HEK293 (cell line): ENCODE measurements at regions not wholly inside any gene's neighbourhood (a gene's known extent, or its start where the extent isn't known, plus 50 kb on each side); places are given as distances from the start of the nearest gene placed in this dataset.

Source experiments
- CTCF ChIA-PET: fragments of 350-600 bp; formaldehyde crosslinking; extraction: SDS; loops from one replicate; lab custom pipeline; 2021; ENCODE audit warnings: antibody characterized with exemption; lab: Yijun Ruan, JAX
- POLR2A ChIA-PET: fragments of 300-600 bp; formaldehyde crosslinking; extraction: SDS; loops from one replicate; lab custom pipeline; 2020; ENCODE audit warnings: antibody characterized with exemption, inconsistent platforms; lab: Yijun Ruan, JAX
- H3K27ac ChIP-seq: fragments of 200-500 bp; sonication (Bioruptor generic); 2 replicates; pipeline ENCODE4 v1.5.1; 2014; ENCODE audit warnings: low read depth, low read length, control low read depth, inconsistent platforms; ENCODE audit errors: extremely low read depth
- H3K36me3 ChIP-seq, 2 experiments: fragments of 200-500 bp in 1 of 2; sonication (Bioruptor generic) in 1 of 2; 1 replicate in 1 of 2; 2 replicates in 1 of 2; pipeline ENCODE4 v1.5.1; 2014 to 2017; ENCODE audit warnings: inconsistent platforms in 2 of 2, low read length in 2 of 2; ENCODE audit not compliant: control insufficient read depth in 2 of 2, insufficient read depth in 1 of 2
- H3K4me1 ChIP-seq: fragments of 200-500 bp; sonication (Bioruptor generic); 2 replicates; pipeline ENCODE4 v1.5.1; 2014; ENCODE audit warnings: mild to moderate bottlenecking, low read length, inconsistent platforms; ENCODE audit not compliant: control insufficient read depth, insufficient read depth
- H3K4me3 ChIP-seq: 2 replicates; pipeline ENCODE4 v1.5.1; 2011; ENCODE audit warnings: low read depth, mild to moderate bottlenecking, control low read depth, low read length, moderate library complexity
- H3K9me3 ChIP-seq: fragments of 200-500 bp; sonication (Bioruptor generic); 2 replicates; pipeline ENCODE4 v1.5.1; 2014; ENCODE audit warnings: low read depth, low read length, inconsistent platforms; ENCODE audit not compliant: control insufficient read depth, insufficient read depth
- KLF16 ChIP-seq: fragments of 450-650 bp; formaldehyde crosslinking; IDR thresholded peaks from 2 replicates; pipeline ENCODE4 v1.5.1; 2017; ENCODE audit warnings: missing biosample characterization, missing genetic modification characterization
- KLF17 ChIP-seq: fragments of 450-650 bp; formaldehyde crosslinking; IDR thresholded peaks from 2 replicates; pipeline ENCODE4 v1.5.1; 2016; ENCODE audit warnings: missing biosample characterization, missing genetic modification characterization
- SETDB1 ChIP-seq: IDR thresholded peaks from one replicate; pipeline ENCODE4 v1.6.1; 2017; ENCODE audit warnings: mild to moderate bottlenecking, low read length, moderate library complexity, mixed read lengths; ENCODE audit not compliant: insufficient read length
- ZIC2 ChIP-seq: fragments of 450-650 bp; formaldehyde crosslinking; IDR thresholded peaks from 2 replicates; pipeline ENCODE4 v1.5.1; 2016; ENCODE audit warnings: missing biosample characterization, missing genetic modification characterization
- ZNF175 ChIP-seq: fragments of 450-650 bp; formaldehyde crosslinking; IDR thresholded peaks from 2 replicates; pipeline ENCODE4 v1.5.1; 2016; ENCODE audit warnings: missing biosample characterization, missing genetic modification characterization
- ZNF354C ChIP-seq: fragments of 450-650 bp; formaldehyde crosslinking; IDR thresholded peaks from 2 replicates; pipeline ENCODE4 v1.5.1; 2016; ENCODE audit warnings: missing biosample characterization, missing genetic modification characterization, low read depth, borderline replicate concordance
- ZNF398 ChIP-seq: fragments of 450-650 bp; formaldehyde crosslinking; IDR thresholded peaks from 2 replicates; pipeline ENCODE4 v1.5.1; 2017; ENCODE audit warnings: missing biosample characterization, missing genetic modification characterization
- ZNF514 ChIP-seq: fragments of 450-650 bp; formaldehyde crosslinking; IDR thresholded peaks from 2 replicates; pipeline ENCODE4 v1.5.1; 2016; ENCODE audit warnings: missing biosample characterization, missing genetic modification characterization
- ZNF571 ChIP-seq: fragments of 450-650 bp; formaldehyde crosslinking; IDR thresholded peaks from 2 replicates; pipeline ENCODE4 v1.5.0; 2017; ENCODE audit warnings: missing biosample characterization, missing genetic modification characterization
- ZNF626 ChIP-seq: fragments of 450-650 bp; sonication (Bioruptor Pico); formaldehyde crosslinking; IDR thresholded peaks from 2 replicates; pipeline ENCODE4 v1.5.1; 2018; ENCODE audit warnings: missing biosample characterization, missing genetic modification characterization, inconsistent platforms
- TF ChIP-seq, protein P1 (sequence below): fragments of 450-650 bp; formaldehyde crosslinking; IDR thresholded peaks from 2 replicates; pipeline ENCODE4 v1.5.1; 2016; ENCODE audit warnings: missing biosample characterization, missing genetic modification characterization
- TF ChIP-seq, protein P2 (sequence below): fragments of 450-650 bp; formaldehyde crosslinking; IDR thresholded peaks from 2 replicates; pipeline ENCODE4 v1.5.1; 2016; ENCODE audit warnings: missing biosample characterization, missing genetic modification characterization
- TF ChIP-seq, protein P3 (sequence below): fragments of 450-650 bp; formaldehyde crosslinking; IDR thresholded peaks from 2 replicates; pipeline ENCODE4 v1.5.1; 2016; ENCODE audit warnings: missing biosample characterization, missing genetic modification characterization

GRCh38 chr22:25350551-25350971 is 131.1 kb downstream of the CRYBB2 start:
- no peaks in the 10 kb centered on the region for H3K9me3 ChIP-seq
- H3K27ac ChIP-seq = no peak overlapping the region
- no peaks in the 10 kb centered on the region for H3K4me1 ChIP-seq
- CTCF ChIA-PET = interaction anchor here (0.7 to 4.7 kb wide), 4 partner anchors 11 to 1065 kb away, joined by 4 to 22 read pairs (median 5); no protein-coding TSS in a partner anchor
- no peak for TF ChIP-seq ZNF398 (tag by site-specific recombination)
- TF ChIP-seq, all 188 proteins: peak for 0
- Histone ChIP-seq H3K36me3 (peaks cover 16 to 78% of the 10 kb centered on the region in 2 experiments; a peak in 2 of 3 replicates), H3K4me3 (no peak overlapping the region)
- POLR2A ChIA-PET = interaction anchor here (0.6 kb wide), 1 partner anchor 874 kb away, joined by 3 read pairs; no protein-coding TSS in a partner anchor

DNA sequence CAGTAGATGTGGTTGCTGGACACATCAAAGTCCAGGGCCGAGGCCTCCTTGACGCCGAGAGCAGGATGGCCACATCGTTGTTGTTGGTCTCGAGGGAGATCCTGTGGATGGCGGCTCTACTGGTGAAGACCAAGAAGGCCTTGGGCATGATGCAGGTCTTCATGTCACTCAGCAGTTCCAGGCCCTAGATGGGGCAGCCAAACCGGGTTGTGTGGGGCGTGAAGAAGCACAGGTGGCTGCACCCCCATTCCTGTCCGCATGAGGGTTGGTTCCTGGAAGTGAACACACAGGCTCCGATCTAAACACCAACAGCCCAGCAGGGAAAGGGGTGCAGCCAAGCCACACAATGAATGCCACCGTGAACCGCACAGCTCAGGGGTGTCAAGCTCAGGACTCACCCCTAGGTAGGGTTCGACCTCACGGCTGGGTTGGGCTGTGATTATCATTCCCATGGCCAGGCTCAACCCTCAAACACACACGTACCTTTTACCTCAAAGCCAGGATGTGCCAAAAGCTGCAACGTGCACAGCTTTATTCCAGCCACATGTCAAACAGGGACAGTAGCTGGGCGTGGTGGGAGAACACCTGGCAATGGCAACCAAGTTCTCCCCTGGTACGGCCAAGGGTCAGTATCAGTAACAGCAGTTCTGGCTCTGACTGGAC is 132.3 kb downstream of the CRYBB2 start:
- Histone ChIP-seq H3K4me3 (no peak overlapping the region), H3K9me3 (no peaks in the 10 kb centered on the region), H3K27ac (no peak overlapping the region), H3K4me1 (no peaks in the 10 kb centered on the region), H3K36me3 (peaks cover 16 to 85% of the 10 kb centered on the region in 2 experiments; a peak in 2 of 3 replicates)
- ChIA-PET CTCF (interaction anchor here (1.4 to 4.7 kb wide), 2 partner anchors 10 to 18 kb away, joined by 5 to 22 read pairs; no protein-coding TSS in a partner anchor), POLR2A (no interaction called here)
- TF ChIP-seq, protein P1, sequence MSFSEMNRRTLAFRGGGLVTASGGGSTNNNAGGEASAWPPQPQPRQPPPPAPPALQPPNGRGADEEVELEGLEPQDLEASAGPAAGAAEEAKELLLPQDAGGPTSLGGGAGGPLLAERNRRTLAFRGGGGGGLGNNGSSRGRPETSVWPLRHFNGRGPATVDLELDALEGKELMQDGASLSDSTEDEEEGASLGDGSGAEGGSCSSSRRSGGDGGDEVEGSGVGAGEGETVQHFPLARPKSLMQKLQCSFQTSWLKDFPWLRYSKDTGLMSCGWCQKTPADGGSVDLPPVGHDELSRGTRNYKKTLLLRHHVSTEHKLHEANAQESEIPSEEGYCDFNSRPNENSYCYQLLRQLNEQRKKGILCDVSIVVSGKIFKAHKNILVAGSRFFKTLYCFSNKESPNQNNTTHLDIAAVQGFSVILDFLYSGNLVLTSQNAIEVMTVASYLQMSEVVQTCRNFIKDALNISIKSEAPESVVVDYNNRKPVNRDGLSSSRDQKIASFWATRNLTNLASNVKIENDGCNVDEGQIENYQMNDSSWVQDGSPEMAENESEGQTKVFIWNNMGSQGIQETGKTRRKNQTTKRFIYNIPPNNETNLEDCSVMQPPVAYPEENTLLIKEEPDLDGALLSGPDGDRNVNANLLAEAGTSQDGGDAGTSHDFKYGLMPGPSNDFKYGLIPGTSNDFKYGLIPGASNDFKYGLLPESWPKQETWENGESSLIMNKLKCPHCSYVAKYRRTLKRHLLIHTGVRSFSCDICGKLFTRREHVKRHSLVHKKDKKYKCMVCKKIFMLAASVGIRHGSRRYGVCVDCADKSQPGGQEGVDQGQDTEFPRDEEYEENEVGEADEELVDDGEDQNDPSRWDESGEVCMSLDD (tag by site-specific recombination) = no peak
- TF ChIP-seq ZNF354C (tag by site-specific recombination) (no peak), ZNF514 (no peak), ZNF571 (tag by site-specific recombination) (no peak), SETDB1 (no peak), ZNF626 (no peak), ZNF175 (tag by site-specific recombination) (no peak), ZIC2 (tag by site-specific recombination) (no peak), KLF17 (tag by site-specific recombination) (no peak), KLF16 (no peak)
- TF ChIP-seq, protein P2, sequence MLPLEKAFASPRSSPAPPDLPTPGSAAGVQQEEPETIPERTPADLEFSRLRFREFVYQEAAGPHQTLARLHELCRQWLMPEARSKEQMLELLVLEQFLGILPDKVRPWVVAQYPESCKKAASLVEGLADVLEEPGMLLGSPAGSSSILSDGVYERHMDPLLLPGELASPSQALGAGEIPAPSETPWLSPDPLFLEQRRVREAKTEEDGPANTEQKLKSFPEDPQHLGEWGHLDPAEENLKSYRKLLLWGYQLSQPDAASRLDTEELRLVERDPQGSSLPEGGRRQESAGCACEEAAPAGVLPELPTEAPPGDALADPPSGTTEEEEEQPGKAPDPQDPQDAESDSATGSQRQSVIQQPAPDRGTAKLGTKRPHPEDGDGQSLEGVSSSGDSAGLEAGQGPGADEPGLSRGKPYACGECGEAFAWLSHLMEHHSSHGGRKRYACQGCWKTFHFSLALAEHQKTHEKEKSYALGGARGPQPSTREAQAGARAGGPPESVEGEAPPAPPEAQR (tag by site-specific recombination) = no peak
- TF ChIP-seq, protein P3, sequence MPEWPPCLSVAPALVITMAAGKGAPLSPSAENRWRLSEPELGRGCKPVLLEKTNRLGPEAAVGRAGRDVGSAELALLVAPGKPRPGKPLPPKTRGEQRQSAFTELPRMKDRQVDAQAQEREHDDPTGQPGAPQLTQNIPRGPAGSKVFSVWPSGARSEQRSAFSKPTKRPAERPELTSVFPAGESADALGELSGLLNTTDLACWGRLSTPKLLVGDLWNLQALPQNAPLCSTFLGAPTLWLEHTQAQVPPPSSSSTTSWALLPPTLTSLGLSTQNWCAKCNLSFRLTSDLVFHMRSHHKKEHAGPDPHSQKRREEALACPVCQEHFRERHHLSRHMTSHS (tag by site-specific recombination) = no peak
